Myocyte (in vitro differentiated cells): ENCODE measurements at regions not wholly inside any gene's neighbourhood (a gene's known extent, or its start where the extent isn't known, plus 50 kb on each side); places are given as distances from the start of the nearest gene placed in this dataset.
"Not testable (repeated sequence)": the region's sequence is repeated elsewhere in the genome, so short reads cannot be mapped to it uniquely, and the experiment has no call there.

Experiments used
- DNase-seq: peaks from one replicate; pipeline ENCODE4 v3.0.0-alpha.2; 2012; ENCODE audit warnings: low read depth

- DNase-seq: no peak
Measured at GRCh38 chr11:37248145-37248544, 650.1 kb upstream of the RAG2 start.

GRCh38 chr11:37246092-37246491 is 648.1 kb upstream of the RAG2 start:
- DNase-seq: not testable (repeated sequence)

- DNase-seq: no peak
Measured at GRCh38 chr11:37230865-37231264, 632.8 kb upstream of the RAG2 start.

GRCh38 chr11:37223962-37224361 is 625.9 kb upstream of the RAG2 start:
- no peak for DNase-seq

GRCh38 chr11:37203006-37203405 is 605.0 kb upstream of the RAG2 start:
- DNase-seq: no peak

GRCh38 chr11:37199082-37199481 is 601.0 kb upstream of the RAG2 start:
- no peak for DNase-seq

GRCh38 chr11:37184326-37184725 is 586.3 kb upstream of the RAG2 start:
- no peak for DNase-seq

GRCh38 chr11:37182031-37182430 is 584.0 kb upstream of the RAG2 start:
- DNase-seq: no peak

- DNase-seq: no peak
Measured at GRCh38 chr11:37177721-37178120, 579.7 kb upstream of the RAG2 start.

- no peak for DNase-seq
Measured at GRCh38 chr11:37171451-37171850, 573.4 kb upstream of the RAG2 start.

GRCh38 chr11:37170311-37170710 is 572.3 kb upstream of the RAG2 start:
- DNase-seq: no peak

GRCh38 chr11:37145434-37145833 is 547.4 kb upstream of the RAG2 start:
- not testable (repeated sequence) for DNase-seq

GRCh38 chr11:37142591-37142990 is 544.6 kb upstream of the RAG2 start:
- DNase-seq: no peak

GRCh38 chr11:37141707-37142106 is 543.7 kb upstream of the RAG2 start:
- no peak for DNase-seq

GRCh38 chr11:37135606-37136005 is 537.6 kb upstream of the RAG2 start:
- DNase-seq: not testable (repeated sequence)

GRCh38 chr11:37134637-37135036 is 536.6 kb upstream of the RAG2 start:
- no peak for DNase-seq

- DNase-seq: no peak
Measured at GRCh38 chr11:37124384-37124783, 526.3 kb upstream of the RAG2 start.

GRCh38 chr11:37115963-37116362 is 517.9 kb upstream of the RAG2 start:
- DNase-seq: no peak

GRCh38 chr11:37110385-37110784 is 512.3 kb upstream of the RAG2 start:
- DNase-seq: no peak

- no peak for DNase-seq
Measured at GRCh38 chr11:37109286-37109585, 511.2 kb upstream of the RAG2 start.

GRCh38 chr11:37108436-37109285 is 510.6 kb upstream of the RAG2 start:
- no peak for DNase-seq

- DNase-seq: no peak
Measured at GRCh38 chr11:37107831-37108230, 509.8 kb upstream of the RAG2 start.

- DNase-seq: no peak
Measured at GRCh38 chr11:37107415-37107814, 509.4 kb upstream of the RAG2 start.

GRCh38 chr11:37105427-37105826 is 507.4 kb upstream of the RAG2 start:
- no peak for DNase-seq
